SU-DHL-6 (cell line): ENCODE measurements at regions not wholly inside any gene's neighbourhood (a gene's known extent, or its start where the extent isn't known, plus 50 kb on each side); places are given as distances from the start of the nearest gene placed in this dataset.

Experiments
- H2AFZ ChIP-seq: fragments of 200-600 bp; sonication (generic); 2 replicates; pipeline ENCODE4 v1.6.1; 2014; ENCODE audit warnings: low read depth, mild to moderate bottlenecking, moderate library complexity, mixed read lengths, antibody characterized with exemption, low read length; ENCODE audit not compliant: severe bottlenecking
- H3F3A ChIP-seq: fragments of 200-600 bp; shearing (Covaris generic); 2 replicates; pipeline ENCODE4 v1.6.0; 2016; ENCODE audit warnings: antibody characterized with exemption, mild to moderate bottlenecking; ENCODE audit not compliant: insufficient read depth
- H3K27ac ChIP-seq: fragments of 200-600 bp; sonication (generic); 2 replicates; pipeline ENCODE4 v1.5.1; 2016; ENCODE audit warnings: low read depth, mild to moderate bottlenecking, low read length, moderate library complexity, mixed read lengths
- H3K27me3 ChIP-seq: fragments of 200-600 bp; sonication (generic), shearing (Covaris generic); 2 replicates; pipeline ENCODE4 v1.6.0; 2014; ENCODE audit warnings: mild to moderate bottlenecking, low read length
- H3K36me3 ChIP-seq: fragments of 200-600 bp; sonication (generic); 2 replicates; pipeline ENCODE4 v1.6.1; 2014; ENCODE audit warnings: mild to moderate bottlenecking, low read length, mixed read lengths
- H3K4me2 ChIP-seq: fragments of 300-600, 200-600 bp; shearing (Covaris generic), sonication (generic); 2 replicates; pipeline ENCODE4 v1.6.0; 2014; ENCODE audit warnings: low read length, low read depth, mild to moderate bottlenecking; ENCODE audit not compliant: poor library complexity, severe bottlenecking
- H3K4me3 ChIP-seq: fragments of 200-600 bp; sonication (generic); 2 replicates; pipeline ENCODE4 v1.5.1; 2014; ENCODE audit warnings: antibody characterized with exemption, low read length, mild to moderate bottlenecking, mixed read lengths; ENCODE audit not compliant: insufficient read depth, poor library complexity, severe bottlenecking
- H3K79me2 ChIP-seq: fragments of 200-600 bp; sonication (generic); 2 replicates; pipeline ENCODE4 v1.6.1; 2014; ENCODE audit warnings: mild to moderate bottlenecking, low read length, moderate library complexity; ENCODE audit not compliant: insufficient read depth
- H3K9ac ChIP-seq: fragments of 200-600 bp; sonication (generic); 2 replicates; pipeline ENCODE4 v1.7.0; 2014; ENCODE audit warnings: mild to moderate bottlenecking, low read length
- H3K9me2 ChIP-seq: fragments of 200-600 bp; sonication (generic); replicated peaks from 2 replicates; pipeline ENCODE4 v1.6.1; 2014; ENCODE audit warnings: low read length; ENCODE audit not compliant: insufficient read depth
- H3K9me3 ChIP-seq: fragments of 200-600 bp; sonication (generic); 2 replicates; pipeline ENCODE4 v1.6.1; 2014; ENCODE audit warnings: low read length, mixed read lengths; ENCODE audit not compliant: insufficient read depth
- H4K20me1 ChIP-seq: fragments of 200-600 bp; sonication (generic); 2 replicates; pipeline ENCODE4 v1.6.1; 2014; ENCODE audit warnings: low read depth, mild to moderate bottlenecking, antibody characterized with exemption, low read length, moderate library complexity, mixed read lengths
- EZH2phosphoT487 ChIP-seq: fragments of 200-600 bp; sonication (generic), shearing (Covaris generic); conservative IDR thresholded peaks from 2 replicates; pipeline ENCODE4 v1.6.1; 2018; ENCODE audit warnings: mild to moderate bottlenecking, antibody characterized with exemption, low read length, moderate library complexity, mixed read lengths
- TF ChIP-seq, protein P1 (sequence below): fragments of 200-600 bp; sonication (generic); IDR thresholded peaks from one replicate; pipeline ENCODE4 v1.5.1; 2017; ENCODE audit warnings: antibody characterized with exemption, mild to moderate bottlenecking, low read length, moderate library complexity; ENCODE audit not compliant: insufficient read depth, poor library complexity, severe bottlenecking

DNA sequence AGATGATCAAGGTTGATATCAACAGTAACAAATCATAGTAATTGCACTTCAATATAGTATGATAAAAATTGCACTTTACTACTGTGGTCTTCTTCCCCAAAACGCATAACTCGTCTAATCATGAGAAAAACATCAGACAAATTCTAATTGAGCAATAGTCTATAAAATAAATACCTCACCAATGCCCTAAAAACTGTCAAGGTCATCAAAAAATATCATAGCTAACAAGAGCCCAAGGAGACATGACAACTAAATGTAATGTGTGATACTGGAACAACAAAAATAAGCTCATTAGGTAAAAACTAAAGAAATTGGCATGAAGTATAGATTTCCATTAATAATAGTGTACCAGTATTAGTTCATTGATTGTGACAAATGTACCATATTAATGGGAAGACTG lies 85.6 kb upstream of the LRRC3B start:
- Histone ChIP-seq H4K20me1 (no peaks in the 10 kb centered on the region), H3K9me3 (no peaks in the 10 kb centered on the region), H3K4me3 (no peak overlapping the region), H3K9ac (no peak overlapping the region), H3K79me2 (no peaks in the 10 kb centered on the region), H3K27ac (no peak overlapping the region), H3F3A (no peaks in the 10 kb centered on the region), H3K9me2 (no peaks in the 10 kb centered on the region), H2AFZ (no peak overlapping the region), H3K36me3 (no peaks in the 10 kb centered on the region), H3K27me3 (no peaks in the 10 kb centered on the region), H3K4me2 (no peak overlapping the region)
- TF ChIP-seq, protein P1, sequence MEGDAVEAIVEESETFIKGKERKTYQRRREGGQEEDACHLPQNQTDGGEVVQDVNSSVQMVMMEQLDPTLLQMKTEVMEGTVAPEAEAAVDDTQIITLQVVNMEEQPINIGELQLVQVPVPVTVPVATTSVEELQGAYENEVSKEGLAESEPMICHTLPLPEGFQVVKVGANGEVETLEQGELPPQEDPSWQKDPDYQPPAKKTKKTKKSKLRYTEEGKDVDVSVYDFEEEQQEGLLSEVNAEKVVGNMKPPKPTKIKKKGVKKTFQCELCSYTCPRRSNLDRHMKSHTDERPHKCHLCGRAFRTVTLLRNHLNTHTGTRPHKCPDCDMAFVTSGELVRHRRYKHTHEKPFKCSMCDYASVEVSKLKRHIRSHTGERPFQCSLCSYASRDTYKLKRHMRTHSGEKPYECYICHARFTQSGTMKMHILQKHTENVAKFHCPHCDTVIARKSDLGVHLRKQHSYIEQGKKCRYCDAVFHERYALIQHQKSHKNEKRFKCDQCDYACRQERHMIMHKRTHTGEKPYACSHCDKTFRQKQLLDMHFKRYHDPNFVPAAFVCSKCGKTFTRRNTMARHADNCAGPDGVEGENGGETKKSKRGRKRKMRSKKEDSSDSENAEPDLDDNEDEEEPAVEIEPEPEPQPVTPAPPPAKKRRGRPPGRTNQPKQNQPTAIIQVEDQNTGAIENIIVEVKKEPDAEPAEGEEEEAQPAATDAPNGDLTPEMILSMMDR: no peak
- no peak for TF ChIP-seq EZH2phosphoT487

DNA sequence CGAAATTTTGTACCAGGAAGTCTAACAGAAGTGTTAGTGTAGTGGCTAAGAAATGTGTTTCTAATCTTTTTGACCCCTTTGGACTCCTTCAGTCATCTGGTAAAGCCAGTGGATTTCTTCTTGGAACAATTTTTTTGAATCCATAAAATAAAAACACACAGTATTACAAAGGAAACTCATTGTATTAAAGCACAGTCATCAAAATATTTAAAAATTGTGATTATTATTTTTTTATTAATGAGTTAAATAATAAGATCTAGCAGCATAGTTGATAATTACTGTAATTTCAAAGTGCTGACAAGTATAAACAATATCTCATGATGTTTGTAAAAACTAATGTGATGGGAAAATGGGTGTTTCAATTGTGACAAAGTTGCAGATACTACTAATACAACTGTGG lies 72.2 kb upstream of the LRRC3B start:
- no peaks in the 10 kb centered on the region for H3K9me3 ChIP-seq
- no peaks in the 10 kb centered on the region for H3F3A ChIP-seq
- no peaks in the 10 kb centered on the region for H4K20me1 ChIP-seq
- H3K9me2 ChIP-seq: no peaks in the 10 kb centered on the region
- no peak overlapping the region for H3K27ac ChIP-seq
- no peak overlapping the region for H3K4me3 ChIP-seq
- no peak overlapping the region for H2AFZ ChIP-seq
- no peak overlapping the region for H3K4me2 ChIP-seq
- H3K79me2 ChIP-seq: no peaks in the 10 kb centered on the region
- H3K9ac ChIP-seq: no peak overlapping the region
- TF ChIP-seq EZH2phosphoT487: no peak
- TF ChIP-seq, protein P1: no peak
- H3K27me3 ChIP-seq: no peaks in the 10 kb centered on the region
- no peaks in the 10 kb centered on the region for H3K36me3 ChIP-seq

DNA sequence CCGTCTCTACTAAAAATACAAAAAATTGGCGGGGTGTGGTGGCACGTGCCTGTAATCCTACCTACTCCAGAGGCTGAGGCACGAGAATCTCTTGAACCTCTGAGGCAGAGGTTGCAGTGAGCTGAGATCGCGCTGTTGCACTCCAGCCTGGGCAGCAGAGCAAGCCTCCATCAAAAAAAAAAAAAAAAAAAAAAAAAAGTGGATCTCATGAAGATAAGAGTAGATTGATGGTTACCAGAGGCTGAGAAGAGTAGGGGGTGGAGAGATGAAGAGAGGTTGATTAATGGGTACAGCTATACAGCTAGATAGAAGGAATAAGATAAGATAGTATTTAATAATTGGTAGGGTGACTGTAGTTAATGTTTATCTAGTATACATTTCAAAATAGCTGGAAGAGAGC lies 65.9 kb upstream of the LRRC3B start:
- Histone ChIP-seq H3K27me3 (no peaks in the 10 kb centered on the region), H3K4me3 (no peak overlapping the region)

DNA sequence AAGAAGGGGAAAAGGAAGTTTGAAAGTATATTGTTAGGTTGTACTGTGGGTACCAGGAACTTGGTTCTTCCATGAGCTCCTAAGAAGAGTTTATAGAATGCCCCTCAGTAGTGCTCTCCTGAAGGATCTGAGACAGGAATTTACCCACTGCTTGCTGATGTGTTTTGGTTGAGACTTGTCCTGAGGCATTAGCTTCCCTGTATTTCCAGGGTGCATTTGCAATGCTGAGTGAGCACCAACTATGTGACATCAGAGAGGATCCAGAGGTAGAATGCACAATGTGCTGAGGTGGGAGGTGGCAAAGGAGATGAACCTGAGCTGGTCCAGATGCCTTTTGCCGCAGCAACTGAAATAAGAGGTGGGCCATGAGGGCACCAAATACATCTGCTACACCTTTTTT lies 64.3 kb upstream of the LRRC3B start:
- H3K4me2 ChIP-seq: no peak overlapping the region
- no peaks in the 10 kb centered on the region for H4K20me1 ChIP-seq
- no peak for TF ChIP-seq EZH2phosphoT487
- TF ChIP-seq, protein P1: no peak
- H2AFZ ChIP-seq: no peak overlapping the region
- no peak overlapping the region for H3K9ac ChIP-seq
- no peaks in the 10 kb centered on the region for H3K9me3 ChIP-seq
- no peaks in the 10 kb centered on the region for H3F3A ChIP-seq
- H3K36me3 ChIP-seq: no peaks in the 10 kb centered on the region
- no peaks in the 10 kb centered on the region for H3K9me2 ChIP-seq
- H3K27ac ChIP-seq: no peak overlapping the region
- no peak overlapping the region for H3K4me3 ChIP-seq
- no peaks in the 10 kb centered on the region for H3K79me2 ChIP-seq
- H3K27me3 ChIP-seq: no peaks in the 10 kb centered on the region

More for the DNA sequence above, 65.9 kb upstream of the LRRC3B start:
- Histone ChIP-seq H3K9me2 (no peaks in the 10 kb centered on the region), H3K9ac (no peak overlapping the region), H3K9me3 (no peaks in the 10 kb centered on the region), H3F3A (no peaks in the 10 kb centered on the region), H3K27ac (no peak overlapping the region), H3K4me2 (no peak overlapping the region), H3K36me3 (no peaks in the 10 kb centered on the region), H4K20me1 (no peaks in the 10 kb centered on the region), H2AFZ (no peak overlapping the region), H3K79me2 (no peaks in the 10 kb centered on the region)
- no peak for TF ChIP-seq EZH2phosphoT487
